AG04450 (cell line): ENCODE measurements at regions not wholly inside any gene's neighbourhood (a gene's known extent, or its start where the extent isn't known, plus 50 kb on each side); places are given as distances from the start of the nearest gene placed in this dataset.
"Not testable (repeated sequence)": the region's sequence is repeated elsewhere in the genome, so short reads cannot be mapped to it uniquely, and the experiment has no call there.

Experiments
- CTCF ChIA-PET: fragments of 300-600, 350-600 bp; formaldehyde crosslinking; extraction: SDS; loops from one replicate; lab custom pipeline; 2022; ENCODE audit warnings: antibody characterized with exemption, inconsistent platforms; lab: Charles Lee
- POLR2A ChIA-PET: fragments of 350-600 bp; formaldehyde crosslinking; extraction: SDS; loops from one replicate; lab custom pipeline; 2021; ENCODE audit warnings: antibody characterized with exemption, inconsistent platforms; lab: Yijun Ruan, JAX
- DNase-seq: peaks from one replicate; pipeline ENCODE4 v3.0.0-alpha.2; 2011; ENCODE audit warnings: low read depth, low spot score
- H3K27ac ChIP-seq: one replicate; pipeline ENCODE4 v1.5.1; 2012; ENCODE audit warnings: low read depth, low read length, control low read depth
- H3K27me3 ChIP-seq: one replicate; pipeline ENCODE4 v1.6.0; 2012; ENCODE audit warnings: low read length; ENCODE audit not compliant: control insufficient read depth, insufficient read depth
- H3K4me3 ChIP-seq: 2 replicates; pipeline ENCODE4 v1.5.1; 2011; ENCODE audit warnings: mild to moderate bottlenecking, low read depth, low read length, control low read depth
- H3K9me3 ChIP-seq: 2 replicates; pipeline ENCODE4 v1.5.1; 2012; ENCODE audit warnings: low read length; ENCODE audit not compliant: control insufficient read depth, insufficient read depth
- TF ChIP-seq, protein P1 (sequence below): IDR thresholded peaks from 2 replicates; pipeline ENCODE4 v1.5.1; 2011; ENCODE audit warnings: low read depth, low read length, control low read depth, inconsistent platforms

DNA sequence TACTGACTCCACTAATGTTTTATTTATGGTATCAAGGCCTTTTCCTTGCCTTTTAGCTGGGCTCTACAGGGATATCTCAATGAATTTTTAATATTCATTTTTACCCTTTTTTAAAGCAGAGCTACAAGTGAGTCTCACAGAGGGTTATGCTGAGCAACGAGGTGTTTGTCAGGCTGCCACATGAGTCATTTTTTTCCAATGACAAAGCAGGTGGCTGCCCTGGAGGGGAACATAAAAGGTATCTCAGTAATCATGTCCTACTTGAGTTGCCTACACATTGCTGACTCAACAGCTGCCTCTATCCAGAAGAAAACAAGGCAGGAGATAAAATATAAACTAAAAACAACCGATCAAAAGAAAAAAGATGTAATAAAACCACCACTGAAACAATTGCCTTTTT, 1004.9 kb upstream of the POT1 start:
- TF ChIP-seq, protein P1, sequence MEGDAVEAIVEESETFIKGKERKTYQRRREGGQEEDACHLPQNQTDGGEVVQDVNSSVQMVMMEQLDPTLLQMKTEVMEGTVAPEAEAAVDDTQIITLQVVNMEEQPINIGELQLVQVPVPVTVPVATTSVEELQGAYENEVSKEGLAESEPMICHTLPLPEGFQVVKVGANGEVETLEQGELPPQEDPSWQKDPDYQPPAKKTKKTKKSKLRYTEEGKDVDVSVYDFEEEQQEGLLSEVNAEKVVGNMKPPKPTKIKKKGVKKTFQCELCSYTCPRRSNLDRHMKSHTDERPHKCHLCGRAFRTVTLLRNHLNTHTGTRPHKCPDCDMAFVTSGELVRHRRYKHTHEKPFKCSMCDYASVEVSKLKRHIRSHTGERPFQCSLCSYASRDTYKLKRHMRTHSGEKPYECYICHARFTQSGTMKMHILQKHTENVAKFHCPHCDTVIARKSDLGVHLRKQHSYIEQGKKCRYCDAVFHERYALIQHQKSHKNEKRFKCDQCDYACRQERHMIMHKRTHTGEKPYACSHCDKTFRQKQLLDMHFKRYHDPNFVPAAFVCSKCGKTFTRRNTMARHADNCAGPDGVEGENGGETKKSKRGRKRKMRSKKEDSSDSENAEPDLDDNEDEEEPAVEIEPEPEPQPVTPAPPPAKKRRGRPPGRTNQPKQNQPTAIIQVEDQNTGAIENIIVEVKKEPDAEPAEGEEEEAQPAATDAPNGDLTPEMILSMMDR, result no peak

DNA sequence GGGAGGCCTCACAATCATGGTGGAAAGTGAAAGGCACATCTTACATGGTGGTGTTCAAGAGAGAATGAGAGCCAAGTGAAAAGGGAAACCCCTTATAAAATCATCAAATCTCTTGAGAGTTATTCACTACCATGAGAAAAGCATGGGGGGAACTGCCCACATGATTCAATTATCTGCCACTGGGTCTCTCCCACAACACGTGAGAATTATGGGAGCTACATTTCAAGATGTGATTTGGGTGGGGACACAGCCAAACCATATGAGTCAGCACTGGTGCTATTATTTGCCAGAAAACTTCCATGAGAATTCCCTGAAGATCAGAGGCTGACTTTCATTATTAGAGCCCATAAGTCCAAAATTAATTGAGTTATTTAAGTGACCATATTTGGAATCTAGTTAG, 1001.2 kb upstream of the POT1 start:
- ChIA-PET CTCF (no interaction called here), POLR2A (no interaction called here)
- H3K9me3 ChIP-seq, result no peaks in the 10 kb centered on the region
- no peaks in the 10 kb centered on the region for H3K27me3 ChIP-seq
- TF ChIP-seq, protein P1, result no peak
- no peak for DNase-seq
- H3K4me3 ChIP-seq, result no peak overlapping the region
- H3K27ac ChIP-seq, result no peak overlapping the region

More for the DNA sequence above, 1004.9 kb upstream of the POT1 start:
- H3K27me3 ChIP-seq, result no peaks in the 10 kb centered on the region
- ChIA-PET POLR2A (no interaction called here), CTCF (no interaction called here)
- no peak overlapping the region for H3K4me3 ChIP-seq
- DNase-seq, result no peak
- H3K27ac ChIP-seq, result no peak overlapping the region
- H3K9me3 ChIP-seq, result peaks cover 2% of the 10 kb centered on the region; the same call in 1 of the 2 replicates

DNA sequence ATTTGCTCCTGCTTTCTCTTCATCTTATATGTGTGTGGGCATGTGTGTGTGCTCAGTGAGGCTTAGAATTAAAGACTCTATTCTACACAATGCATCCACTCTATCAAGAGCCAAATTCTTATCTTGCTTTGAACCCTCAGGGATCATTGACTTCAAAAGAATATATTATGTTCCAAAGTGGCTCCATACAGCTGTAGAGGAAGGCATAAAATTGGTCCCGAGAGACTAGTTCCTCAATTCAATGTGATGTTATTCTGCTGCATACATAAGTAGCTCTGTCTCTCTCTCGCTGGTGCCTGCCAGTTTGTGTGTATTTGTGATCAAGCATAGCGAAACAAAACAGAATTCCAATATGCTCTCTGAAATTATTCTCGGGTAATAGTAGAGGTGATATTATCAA, 997.9 kb upstream of the POT1 start:
- TF ChIP-seq, protein P1, result no peak
- Histone ChIP-seq H3K9me3 (no peaks in the 10 kb centered on the region), H3K27me3 (no peaks in the 10 kb centered on the region), H3K27ac (no peak overlapping the region), H3K4me3 (no peak overlapping the region)
- no peak for DNase-seq
- ChIA-PET CTCF (no interaction called here), POLR2A (no interaction called here)

DNA sequence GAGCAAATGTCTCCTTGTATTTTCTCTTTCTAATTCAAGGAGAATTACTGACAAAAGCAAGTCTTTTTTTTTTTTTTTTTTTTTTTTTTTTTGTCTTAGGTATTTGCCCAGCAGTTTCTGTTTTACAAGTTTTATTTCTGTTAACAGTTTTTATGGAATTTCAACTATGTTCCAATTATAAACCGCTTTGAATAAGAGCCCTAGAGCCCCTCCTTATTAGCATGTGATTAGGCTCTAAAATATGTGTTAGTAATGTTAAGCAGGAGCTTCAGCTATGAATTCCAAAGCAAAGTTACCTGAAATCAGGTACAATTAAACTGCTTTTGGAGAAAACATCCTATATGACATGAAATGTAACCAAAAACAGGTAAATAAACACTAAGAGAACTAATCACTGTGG, 997.0 kb upstream of the POT1 start:
- Histone ChIP-seq H3K27ac (no peak overlapping the region), H3K4me3 (no peak overlapping the region), H3K27me3 (no peaks in the 10 kb centered on the region), H3K9me3 (no peaks in the 10 kb centered on the region; the same call in 1 of the 2 replicates)
- ChIA-PET POLR2A (no interaction called here), CTCF (no interaction called here)
- TF ChIP-seq, protein P1, result no peak
- no peak for DNase-seq

DNA sequence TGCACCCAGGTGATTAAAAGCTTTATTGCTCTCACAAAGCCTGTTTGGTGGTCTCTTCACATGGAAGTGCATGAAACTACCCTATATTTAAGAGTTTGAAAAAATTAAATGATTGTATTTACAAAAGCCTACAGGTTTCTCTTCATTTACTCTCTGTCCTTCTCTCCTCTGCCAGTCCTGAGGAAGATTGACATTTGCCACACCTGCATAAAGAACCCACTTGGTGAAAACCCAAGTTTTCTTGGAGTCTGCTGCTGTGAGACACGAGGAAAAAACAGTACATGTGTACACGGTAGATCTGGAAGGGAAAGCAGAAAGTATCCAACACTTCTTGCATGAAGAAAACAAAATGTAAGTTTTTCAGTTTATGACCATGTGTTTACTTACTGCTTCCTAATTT, 994.4 kb upstream of the POT1 start:
- Histone ChIP-seq H3K27me3 (no peaks in the 10 kb centered on the region), H3K27ac (no peak overlapping the region), H3K9me3 (no peaks in the 10 kb centered on the region; the same call in 1 of the 2 replicates), H3K4me3 (no peak overlapping the region)
- DNase-seq, result no peak
- POLR2A ChIA-PET, result no interaction called here
- TF ChIP-seq, protein P1, result no peak
- CTCF ChIA-PET, result no interaction called here

DNA sequence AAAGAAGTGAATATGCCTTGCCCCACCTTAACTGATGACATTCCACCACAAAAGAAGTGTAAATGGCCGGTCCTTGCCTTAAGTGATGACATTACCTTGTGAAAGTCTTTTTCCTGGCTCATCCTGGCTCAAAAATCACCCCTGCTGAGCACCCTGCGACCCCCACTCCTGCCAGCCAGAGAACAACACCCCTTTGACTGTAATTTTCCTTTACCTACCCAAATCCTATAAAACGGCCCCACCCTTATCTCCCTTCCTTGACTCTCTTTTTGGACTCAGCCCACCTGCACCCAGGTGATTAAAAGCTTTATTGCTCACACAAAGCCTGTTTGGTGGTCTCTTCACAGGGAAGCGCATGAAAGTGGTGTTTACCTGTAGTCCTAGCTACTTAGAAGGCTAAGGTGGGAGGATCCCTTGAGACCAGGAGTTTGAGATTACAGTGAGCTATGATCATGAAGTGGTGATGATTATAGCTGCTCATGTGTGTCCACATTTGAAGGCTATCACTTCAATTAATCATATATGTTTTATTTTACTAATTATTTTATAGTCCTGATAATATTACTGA, 985.8 kb upstream of the POT1 start:
- DNase-seq, POLR2A ChIA-PET: not testable (repeated sequence)

More for the DNA sequence above, 985.8 kb upstream of the POT1 start:
- CTCF ChIA-PET, H3K9me3 ChIP-seq, H3K4me3 ChIP-seq, H3K27me3 ChIP-seq, H3K27ac ChIP-seq: not testable (repeated sequence)
